ENCODE measurements at regions not wholly inside any gene's neighbourhood (a gene's known extent, or its start where the extent isn't known, plus 50 kb on each side); places are given as distances from the start of the nearest gene placed in this dataset.

- H3K9me3 ChIP-seq (ENCODE audit: control insufficient read depth, low read length): no peaks in the 10 kb centered on the region
- no peaks in the 10 kb centered on the region for H3K27me3 ChIP-seq (replicated peaks; ENCODE audit: control insufficient read depth, insufficient read depth, low read length, poor library complexity, severe bottlenecking)
- H3K4me1 ChIP-seq (ENCODE audit: control insufficient read depth, insufficient read depth, low read length, poor library complexity, severe bottlenecking): no peaks in the 10 kb centered on the region
- no peak overlapping the region for H3K27ac ChIP-seq (ENCODE audit: insufficient read depth, low read length, poor library complexity, severe bottlenecking)
- H3K4me3 ChIP-seq (ENCODE audit: insufficient read depth, low read depth, low read length, poor library complexity, severe bottlenecking): no peak overlapping the region
- no peak for DNase-seq
- H3K36me3 ChIP-seq (ENCODE audit: control insufficient read depth, insufficient read depth, low read length): no peaks in the 10 kb centered on the region
These were observed 129.7 kb upstream of the PMFBP1 start for GRCh38 chr16:72301523-72302236.

DNA sequence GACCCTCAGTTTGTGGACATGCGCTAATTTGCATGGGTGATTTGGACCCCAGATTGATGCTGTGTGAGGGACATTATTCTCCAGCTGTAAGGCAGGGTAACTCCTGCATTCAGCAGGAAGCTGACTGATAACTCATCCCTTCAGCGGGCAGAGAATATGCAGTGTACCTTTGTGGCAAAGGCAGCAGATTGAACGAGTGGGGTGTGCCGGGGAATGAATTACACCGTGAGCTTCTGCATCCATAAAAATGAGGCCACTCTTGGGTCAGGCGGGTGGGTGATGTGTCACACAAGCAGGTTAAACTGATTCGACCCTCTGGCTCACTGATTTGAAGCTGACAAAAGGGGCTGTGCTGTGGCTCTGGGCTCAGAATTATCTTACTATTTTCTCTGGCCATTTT, 128.9 kb upstream of the PMFBP1 start:
- H3K27me3 ChIP-seq (replicated peaks; ENCODE audit: control insufficient read depth, insufficient read depth, low read length, poor library complexity, severe bottlenecking): no peaks in the 10 kb centered on the region

DNA sequence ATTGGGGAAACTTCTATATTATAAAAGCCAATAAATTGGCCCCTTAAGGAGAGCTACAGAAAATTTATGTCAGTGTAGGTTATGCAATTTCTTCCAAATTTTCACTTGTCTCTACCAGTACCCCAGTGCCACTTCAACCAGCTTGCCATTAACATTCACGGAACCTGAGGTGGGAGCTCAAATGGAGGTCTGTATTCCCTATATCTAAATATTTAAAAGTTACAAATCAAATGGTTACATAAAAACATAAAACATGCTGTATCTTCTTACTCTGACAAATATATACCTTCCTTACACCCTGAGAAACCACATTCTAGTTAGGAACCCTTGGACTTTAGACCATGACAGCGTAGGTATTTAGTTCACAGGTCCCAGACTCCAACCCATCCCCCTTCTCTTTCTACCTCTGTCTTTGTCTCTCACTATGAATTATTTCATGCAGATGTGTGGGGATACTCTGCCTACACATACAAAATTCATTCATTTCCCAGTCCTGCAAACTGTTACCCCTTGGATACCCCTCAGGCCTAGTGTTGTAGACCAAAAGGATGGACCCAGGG, 127.8 kb upstream of the PMFBP1 start:
- Histone ChIP-seq H3K9me3 (ENCODE audit: control insufficient read depth, low read length) (no peaks in the 10 kb centered on the region), H3K36me3 (ENCODE audit: control insufficient read depth, insufficient read depth, low read length) (no peaks in the 10 kb centered on the region), H3K27ac (ENCODE audit: insufficient read depth, low read length, poor library complexity, severe bottlenecking) (no peak overlapping the region), H3K4me1 (ENCODE audit: control insufficient read depth, insufficient read depth, low read length, poor library complexity, severe bottlenecking) (no peaks in the 10 kb centered on the region), H3K4me3 (ENCODE audit: insufficient read depth, low read depth, low read length, poor library complexity, severe bottlenecking) (no peak overlapping the region), H3K27me3 (replicated peaks; ENCODE audit: control insufficient read depth, insufficient read depth, low read length, poor library complexity, severe bottlenecking) (no peaks in the 10 kb centered on the region)
- DNase-seq: no peak

More for the DNA sequence above, 128.9 kb upstream of the PMFBP1 start:
- Histone ChIP-seq H3K27ac (ENCODE audit: insufficient read depth, low read length, poor library complexity, severe bottlenecking) (no peak overlapping the region), H3K9me3 (ENCODE audit: control insufficient read depth, low read length) (no peaks in the 10 kb centered on the region), H3K4me3 (ENCODE audit: insufficient read depth, low read depth, low read length, poor library complexity, severe bottlenecking) (no peak overlapping the region), H3K4me1 (ENCODE audit: control insufficient read depth, insufficient read depth, low read length, poor library complexity, severe bottlenecking) (no peaks in the 10 kb centered on the region), H3K36me3 (ENCODE audit: control insufficient read depth, insufficient read depth, low read length) (no peaks in the 10 kb centered on the region)
- no peak for DNase-seq

GRCh38 chr16:72298961-72299360, 127.0 kb upstream of the PMFBP1 start:
- Histone ChIP-seq H3K27ac (ENCODE audit: insufficient read depth, low read length, poor library complexity, severe bottlenecking) (no peak overlapping the region), H3K36me3 (ENCODE audit: control insufficient read depth, insufficient read depth, low read length) (no peaks in the 10 kb centered on the region), H3K9me3 (ENCODE audit: control insufficient read depth, low read length) (no peaks in the 10 kb centered on the region), H3K4me3 (ENCODE audit: insufficient read depth, low read depth, low read length, poor library complexity, severe bottlenecking) (no peak overlapping the region), H3K4me1 (ENCODE audit: control insufficient read depth, insufficient read depth, low read length, poor library complexity, severe bottlenecking) (no peaks in the 10 kb centered on the region), H3K27me3 (replicated peaks; ENCODE audit: control insufficient read depth, insufficient read depth, low read length, poor library complexity, severe bottlenecking) (no peaks in the 10 kb centered on the region)
- DNase-seq: no peak

DNA sequence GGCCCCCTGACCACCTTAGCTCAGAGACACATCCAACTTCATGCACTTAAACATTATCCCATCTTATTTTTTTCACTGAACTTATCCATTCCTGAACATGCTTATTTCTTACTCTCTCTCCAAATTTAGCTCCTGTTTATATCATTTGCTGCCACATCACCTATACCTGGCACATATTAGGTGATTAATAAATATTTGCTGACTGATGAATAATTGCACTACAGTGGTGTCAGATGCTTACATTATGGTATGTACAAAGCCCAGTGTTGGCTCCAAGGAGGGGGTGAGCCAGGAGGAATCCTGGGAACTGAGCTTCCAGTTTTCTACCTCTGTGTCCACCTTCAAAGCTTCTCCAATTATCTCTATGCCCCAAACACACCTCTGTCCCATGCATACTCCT, 124.0 kb upstream of the PMFBP1 start:
- Histone ChIP-seq H3K4me1 (ENCODE audit: control insufficient read depth, insufficient read depth, low read length, poor library complexity, severe bottlenecking) (no peaks in the 10 kb centered on the region), H3K27me3 (replicated peaks; ENCODE audit: control insufficient read depth, insufficient read depth, low read length, poor library complexity, severe bottlenecking) (no peaks in the 10 kb centered on the region), H3K9me3 (ENCODE audit: control insufficient read depth, low read length) (no peaks in the 10 kb centered on the region), H3K4me3 (ENCODE audit: insufficient read depth, low read depth, low read length, poor library complexity, severe bottlenecking) (no peak overlapping the region), H3K27ac (ENCODE audit: insufficient read depth, low read length, poor library complexity, severe bottlenecking) (no peak overlapping the region), H3K36me3 (ENCODE audit: control insufficient read depth, insufficient read depth, low read length) (no peaks in the 10 kb centered on the region)
- DNase-seq: no peak

DNA sequence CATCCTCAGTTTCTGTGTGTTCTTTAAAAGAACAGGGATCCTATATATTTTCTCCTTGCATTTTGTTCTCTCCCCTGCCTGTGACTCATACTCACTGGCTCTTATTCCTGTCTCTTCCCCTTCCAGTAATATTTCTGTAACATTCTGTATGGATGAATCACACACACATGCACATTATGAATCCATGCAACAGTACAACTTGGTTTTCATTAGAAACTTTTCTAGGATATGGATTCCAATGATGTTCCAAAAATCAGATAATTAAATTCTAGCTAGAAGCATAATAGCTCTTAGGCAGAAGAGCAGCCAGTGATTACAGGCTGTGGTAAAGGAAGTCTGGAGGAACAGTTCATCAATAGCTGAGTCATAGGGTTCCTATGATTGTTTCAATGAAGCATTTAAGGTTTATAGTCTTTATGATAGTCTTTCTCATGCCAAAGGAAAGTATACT, 119.6 kb upstream of the PMFBP1 start:
- H3K9me3 ChIP-seq (ENCODE audit: control insufficient read depth, low read length): no peaks in the 10 kb centered on the region
- DNase-seq: no peak
- no peaks in the 10 kb centered on the region for H3K4me1 ChIP-seq (ENCODE audit: control insufficient read depth, insufficient read depth, low read length, poor library complexity, severe bottlenecking)
- no peaks in the 10 kb centered on the region for H3K27me3 ChIP-seq (replicated peaks; ENCODE audit: control insufficient read depth, insufficient read depth, low read length, poor library complexity, severe bottlenecking)
- no peak overlapping the region for H3K27ac ChIP-seq (ENCODE audit: insufficient read depth, low read length, poor library complexity, severe bottlenecking)
- H3K4me3 ChIP-seq (ENCODE audit: insufficient read depth, low read depth, low read length, poor library complexity, severe bottlenecking): no peak overlapping the region
- no peaks in the 10 kb centered on the region for H3K36me3 ChIP-seq (ENCODE audit: control insufficient read depth, insufficient read depth, low read length)

- H3K4me3 ChIP-seq (ENCODE audit: insufficient read depth, low read depth, low read length, poor library complexity, severe bottlenecking): no peak overlapping the region
These were observed 119.2 kb upstream of the PMFBP1 start for GRCh38 chr16:72291121-72291520.

GRCh38 chr16:72287649-72288048, 115.7 kb upstream of the PMFBP1 start:
- no peaks in the 10 kb centered on the region for H3K36me3 ChIP-seq (ENCODE audit: control insufficient read depth, insufficient read depth, low read length)
- no peak overlapping the region for H3K4me3 ChIP-seq (ENCODE audit: insufficient read depth, low read depth, low read length, poor library complexity, severe bottlenecking)
- H3K27me3 ChIP-seq (replicated peaks; ENCODE audit: control insufficient read depth, insufficient read depth, low read length, poor library complexity, severe bottlenecking): no peaks in the 10 kb centered on the region
- H3K4me1 ChIP-seq (ENCODE audit: control insufficient read depth, insufficient read depth, low read length, poor library complexity, severe bottlenecking): no peaks in the 10 kb centered on the region
- H3K9me3 ChIP-seq (ENCODE audit: control insufficient read depth, low read length): no peaks in the 10 kb centered on the region
- DNase-seq: no peak
- no peak overlapping the region for H3K27ac ChIP-seq (ENCODE audit: insufficient read depth, low read length, poor library complexity, severe bottlenecking)

More at GRCh38 chr16:72291121-72291520, 119.2 kb upstream of the PMFBP1 start:
- Histone ChIP-seq H3K27ac (ENCODE audit: insufficient read depth, low read length, poor library complexity, severe bottlenecking) (no peak overlapping the region), H3K27me3 (replicated peaks; ENCODE audit: control insufficient read depth, insufficient read depth, low read length, poor library complexity, severe bottlenecking) (no peaks in the 10 kb centered on the region), H3K36me3 (ENCODE audit: control insufficient read depth, insufficient read depth, low read length) (no peaks in the 10 kb centered on the region), H3K4me1 (ENCODE audit: control insufficient read depth, insufficient read depth, low read length, poor library complexity, severe bottlenecking) (no peaks in the 10 kb centered on the region), H3K9me3 (ENCODE audit: control insufficient read depth, low read length) (no peaks in the 10 kb centered on the region)
- DNase-seq: no peak

- Histone ChIP-seq H3K4me3 (ENCODE audit: insufficient read depth, low read depth, low read length, poor library complexity, severe bottlenecking) (no peak overlapping the region), H3K4me1 (ENCODE audit: control insufficient read depth, insufficient read depth, low read length, poor library complexity, severe bottlenecking) (no peaks in the 10 kb centered on the region), H3K36me3 (ENCODE audit: control insufficient read depth, insufficient read depth, low read length) (no peaks in the 10 kb centered on the region), H3K27ac (ENCODE audit: insufficient read depth, low read length, poor library complexity, severe bottlenecking) (no peak overlapping the region), H3K9me3 (ENCODE audit: control insufficient read depth, low read length) (no peaks in the 10 kb centered on the region), H3K27me3 (replicated peaks; ENCODE audit: control insufficient read depth, insufficient read depth, low read length, poor library complexity, severe bottlenecking) (no peaks in the 10 kb centered on the region)
- no peak for DNase-seq
These were observed 115.1 kb upstream of the PMFBP1 start for GRCh38 chr16:72286936-72287620.

- no peak overlapping the region for H3K27ac ChIP-seq (ENCODE audit: insufficient read depth, low read length, poor library complexity, severe bottlenecking)
- no peaks in the 10 kb centered on the region for H3K36me3 ChIP-seq (ENCODE audit: control insufficient read depth, insufficient read depth, low read length)
- DNase-seq: no peak
These were observed 113.8 kb upstream of the PMFBP1 start for GRCh38 chr16:72285728-72286127.

More at GRCh38 chr16:72285728-72286127, 113.8 kb upstream of the PMFBP1 start:
- H3K4me1 ChIP-seq (ENCODE audit: control insufficient read depth, insufficient read depth, low read length, poor library complexity, severe bottlenecking): no peaks in the 10 kb centered on the region
- no peaks in the 10 kb centered on the region for H3K9me3 ChIP-seq (ENCODE audit: control insufficient read depth, low read length)
- no peaks in the 10 kb centered on the region for H3K27me3 ChIP-seq (replicated peaks; ENCODE audit: control insufficient read depth, insufficient read depth, low read length, poor library complexity, severe bottlenecking)
- H3K4me3 ChIP-seq (ENCODE audit: insufficient read depth, low read depth, low read length, poor library complexity, severe bottlenecking): no peak overlapping the region
